HepG2 (cell line): ENCODE measurements at regions not wholly inside any gene's neighbourhood (a gene's known extent, or its start where the extent isn't known, plus 50 kb on each side); places are given as distances from the start of the nearest gene placed in this dataset.

Experiments
- ATAC-seq: fragments of 200-7000 bp; cut with Tn5 transposase; 3 replicates; pipeline ENCODE4 v1.9.1; 2020; ENCODE audit warnings: mild to moderate bottlenecking, moderate library complexity
- BruUV-seq: library from RNA; stranded (reverse); fragments of 400-500 nt; replicated peaks from 2 replicates; lab custom pipeline; 2021; lab: Mats Ljungman, UMichigan
- CTCF ChIA-PET: fragments of 300-600 bp; formaldehyde crosslinking; extraction: SDS; loops from one replicate; lab custom pipeline; 2021; ENCODE audit warnings: low total read pairs, inconsistent platforms, low intra/inter-chr PET ratio; lab: Yijun Ruan, JAX
- POLR2A ChIA-PET: fragments of 350-600 bp; sonication (Branson Sonifier 250); formaldehyde crosslinking; loops from one replicate; lab custom pipeline; 2020; ENCODE audit warnings: antibody characterized with exemption, inconsistent platforms; lab: Yijun Ruan, JAX
- DNase-seq: peaks from one replicate; pipeline ENCODE4 v3.0.0-alpha.2; 2015; ENCODE audit warnings: low spot score
- FAIRE-seq: peaks from 3 replicates; lab custom pipeline; 2011; peaks lifted over from hg19 to GRCh38; lab: Jason Lieb, UNC
- H2AFZ ChIP-seq: one replicate; pipeline ENCODE4 v1.6.1; 2011; ENCODE audit warnings: low read length, inconsistent platforms
- H3K27ac ChIP-seq: fragments of 300-600 bp; 3 replicates; pipeline ENCODE4 v1.8.0; 2011; ENCODE audit warnings: mixed run types, mild to moderate bottlenecking, mixed read lengths, low read length, inconsistent platforms; ENCODE audit not compliant: insufficient read depth; ENCODE audit errors: extremely low read length
- H3K27me3 ChIP-seq, 2 experiments: fragments of 200-600 bp in 1 of 2; 2 replicates in 1 of 2; 3 replicates in 1 of 2; pipeline versions ENCODE4 v1.6.0 to v1.8.0; 2011; ENCODE audit warnings: low read length in 2 of 2, mild to moderate bottlenecking in 2 of 2, moderate library complexity in 2 of 2, inconsistent platforms in 1 of 2; ENCODE audit not compliant: insufficient read depth in 2 of 2, control insufficient read depth in 1 of 2
- H3K36me3 ChIP-seq, 2 experiments: fragments of 200-600 bp in 1 of 2; replicated peaks in 1 of 2; 2 replicates in 1 of 2; 3 replicates in 1 of 2; pipeline versions ENCODE4 v1.5.1 to v1.8.0; 2011; ENCODE audit warnings: low read length in 2 of 2, inconsistent platforms in 1 of 2; ENCODE audit not compliant: insufficient read depth in 2 of 2, control insufficient read depth in 1 of 2
- H3K4me1 ChIP-seq: 2 replicates; pipeline ENCODE4 v1.5.1; 2012; ENCODE audit warnings: low read length, inconsistent platforms; ENCODE audit not compliant: insufficient read depth
- H3K4me2 ChIP-seq: 2 replicates; pipeline ENCODE4 v1.6.0; 2011; ENCODE audit warnings: low read depth, low read length, inconsistent platforms
- H3K4me3 ChIP-seq, 3 experiments: fragments of 200-600 bp in 1 of 3; sonication (generic), shearing (Covaris generic) in 1 of 3; replicated peaks in 1 of 3; 2 replicates each; pipeline ENCODE4 v1.5.1; 2011 to 2016; ENCODE audit warnings: low read length in 3 of 3, inconsistent platforms in 2 of 3, low read depth in 2 of 3, mild to moderate bottlenecking in 2 of 3, control low read depth in 1 of 3, mixed read lengths in 1 of 3; ENCODE audit not compliant: insufficient read depth in 1 of 3
- H3K79me2 ChIP-seq: one replicate; pipeline ENCODE4 v1.6.1; 2011; ENCODE audit warnings: low read length, inconsistent platforms; ENCODE audit not compliant: insufficient read depth
- H3K9ac ChIP-seq: 2 replicates; pipeline ENCODE4 v1.6.0; 2011; ENCODE audit warnings: mild to moderate bottlenecking, low read depth, low read length, inconsistent platforms; ENCODE audit not compliant: insufficient read depth
- H3K9me3 ChIP-seq: 2 replicates; pipeline ENCODE4 v1.5.1; 2012; ENCODE audit warnings: mild to moderate bottlenecking, low read length
- H4K20me1 ChIP-seq: 2 replicates; pipeline ENCODE4 v1.6.0; 2011; ENCODE audit warnings: inconsistent platforms, mild to moderate bottlenecking, low read length, moderate library complexity; ENCODE audit not compliant: insufficient read depth
- KAT7 ChIP-seq: IDR thresholded peaks from 2 replicates; pipeline ENCODE4 v1.6.1; 2018; ENCODE audit warnings: borderline replicate concordance, missing compliant biosample characterization
- MLLT10 ChIP-seq: sonication (generic); formaldehyde crosslinking; IDR thresholded peaks from 2 replicates; pipeline ENCODE4 v1.4.0; 2020; ENCODE audit warnings: missing genetic modification reagents
- SMC3 ChIP-seq: IDR thresholded peaks from 2 replicates; pipeline ENCODE4 v1.6.1; 2011; ENCODE audit warnings: low read length, improper control_type of control experiment
- TP53 ChIP-seq: sonication (generic); formaldehyde crosslinking; conservative IDR thresholded peaks from 2 replicates; pipeline ENCODE4 v1.4.0; 2020; ENCODE audit warnings: missing genetic modification reagents
- ZBTB1 ChIP-seq: sonication (generic); formaldehyde crosslinking; IDR thresholded peaks from 2 replicates; pipeline ENCODE4 v1.4.0; 2020; ENCODE audit warnings: missing genetic modification reagents, borderline replicate concordance
- ZNF350 ChIP-seq: sonication (generic); formaldehyde crosslinking; IDR thresholded peaks from 2 replicates; pipeline ENCODE4 v1.4.0; 2020; ENCODE audit warnings: mild to moderate bottlenecking, low read depth, missing genetic modification reagents, borderline replicate concordance
- ZNF564 ChIP-seq: sonication (generic); formaldehyde crosslinking; IDR thresholded peaks from 2 replicates; pipeline ENCODE4 v1.8.1; 2023; ENCODE audit warnings: mild to moderate bottlenecking, missing genetic modification reagents
- WGBS: methylation state at CpG from one replicate; pipeline ENCODE4 v1.1.6; 2017; ENCODE audit warnings: low lambda C conversion rate; 5-methylcytosine and 5-hydroxymethylcytosine counted together
- in situ Hi-C: cut with HindIII; loops from 2 replicates; pipeline ENCODE4 v1.10.0; 2017; ENCODE audit warnings: low pct_unique_long_range_greater_than_20kb; ENCODE audit not compliant: extremely low pct_ligation_motif_present
- intact Hi-C: fragments of 100-400 bp; cut with micrococcal nuclease; formaldehyde crosslinking; loops from one replicate; pipeline ENCODE4 v1.10.0; 2022; ENCODE audit not compliant: unreplicated experiment
- TF ChIP-seq, protein P1 (sequence below): IDR thresholded peaks from 2 replicates; pipeline ENCODE4 v1.6.1; 2016; ENCODE audit warnings: missing compliant biosample characterization, missing genetic modification reagents, borderline replicate concordance
- TF ChIP-seq, protein P2 (sequence below): sonication (generic); formaldehyde crosslinking; IDR thresholded peaks from 2 replicates; pipeline ENCODE4 v1.4.0; 2020; ENCODE audit warnings: mild to moderate bottlenecking, low read depth, missing genetic modification reagents
- TF ChIP-seq, protein P3 (sequence below): sonication (generic); formaldehyde crosslinking; IDR thresholded peaks from 2 replicates; pipeline ENCODE4 v1.5.0; 2020; ENCODE audit warnings: mild to moderate bottlenecking, missing genetic modification reagents, borderline replicate concordance
- TF ChIP-seq, protein P4 (sequence below): sonication (generic); formaldehyde crosslinking; IDR thresholded peaks from 2 replicates; pipeline ENCODE4 v1.5.1; 2020; ENCODE audit warnings: mild to moderate bottlenecking, missing genetic modification reagents

GRCh38 chr12:61282790-61283575, 977.2 kb upstream of the USP15 start:
- Histone ChIP-seq H3K4me2 (no peak overlapping the region), H3K4me3 (no peak overlapping the region), H3K79me2 (no peaks in the 10 kb centered on the region), H2AFZ (no peak overlapping the region), H3K36me3 (no peaks in the 10 kb centered on the region), H3K27ac (no peak overlapping the region), H3K27me3 (no peaks in the 10 kb centered on the region), H3K9me3 (peaks cover 77% of the 10 kb centered on the region), H4K20me1 (no peaks in the 10 kb centered on the region), H3K9ac (no peak overlapping the region), H3K4me1 (no peaks in the 10 kb centered on the region)
- 0% methylated on average over 3 of the region's 3 CpGs for WGBS
- ChIA-PET POLR2A (no interaction called here), CTCF (no interaction called here)
- in situ Hi-C loops: no loop called here
- intact Hi-C loops: no loop called here
- DNase-seq (no peak), FAIRE-seq (no peak), ATAC-seq (no peak)
- no TSS peak for BruUV-seq
- TF ChIP-seq, protein P1, sequence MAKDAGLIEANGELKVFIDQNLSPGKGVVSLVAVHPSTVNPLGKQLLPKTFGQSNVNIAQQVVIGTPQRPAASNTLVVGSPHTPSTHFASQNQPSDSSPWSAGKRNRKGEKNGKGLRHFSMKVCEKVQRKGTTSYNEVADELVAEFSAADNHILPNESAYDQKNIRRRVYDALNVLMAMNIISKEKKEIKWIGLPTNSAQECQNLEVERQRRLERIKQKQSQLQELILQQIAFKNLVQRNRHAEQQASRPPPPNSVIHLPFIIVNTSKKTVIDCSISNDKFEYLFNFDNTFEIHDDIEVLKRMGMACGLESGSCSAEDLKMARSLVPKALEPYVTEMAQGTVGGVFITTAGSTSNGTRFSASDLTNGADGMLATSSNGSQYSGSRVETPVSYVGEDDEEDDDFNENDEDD (CRISPR knock-in tag): no peak
- TF ChIP-seq, protein P2, sequence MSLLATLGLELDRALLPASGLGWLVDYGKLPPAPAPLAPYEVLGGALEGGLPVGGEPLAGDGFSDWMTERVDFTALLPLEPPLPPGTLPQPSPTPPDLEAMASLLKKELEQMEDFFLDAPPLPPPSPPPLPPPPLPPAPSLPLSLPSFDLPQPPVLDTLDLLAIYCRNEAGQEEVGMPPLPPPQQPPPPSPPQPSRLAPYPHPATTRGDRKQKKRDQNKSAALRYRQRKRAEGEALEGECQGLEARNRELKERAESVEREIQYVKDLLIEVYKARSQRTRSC (CRISPR knock-in tag): no peak
- TF ChIP-seq ZNF350 (CRISPR knock-in tag) (no peak), TP53 (CRISPR knock-in tag) (no peak), ZBTB1 (CRISPR knock-in tag) (no peak), SMC3 (no peak), MLLT10 (no peak), ZNF564 (no peak), KAT7 (CRISPR knock-in tag) (no peak)
- TF ChIP-seq, protein P3, sequence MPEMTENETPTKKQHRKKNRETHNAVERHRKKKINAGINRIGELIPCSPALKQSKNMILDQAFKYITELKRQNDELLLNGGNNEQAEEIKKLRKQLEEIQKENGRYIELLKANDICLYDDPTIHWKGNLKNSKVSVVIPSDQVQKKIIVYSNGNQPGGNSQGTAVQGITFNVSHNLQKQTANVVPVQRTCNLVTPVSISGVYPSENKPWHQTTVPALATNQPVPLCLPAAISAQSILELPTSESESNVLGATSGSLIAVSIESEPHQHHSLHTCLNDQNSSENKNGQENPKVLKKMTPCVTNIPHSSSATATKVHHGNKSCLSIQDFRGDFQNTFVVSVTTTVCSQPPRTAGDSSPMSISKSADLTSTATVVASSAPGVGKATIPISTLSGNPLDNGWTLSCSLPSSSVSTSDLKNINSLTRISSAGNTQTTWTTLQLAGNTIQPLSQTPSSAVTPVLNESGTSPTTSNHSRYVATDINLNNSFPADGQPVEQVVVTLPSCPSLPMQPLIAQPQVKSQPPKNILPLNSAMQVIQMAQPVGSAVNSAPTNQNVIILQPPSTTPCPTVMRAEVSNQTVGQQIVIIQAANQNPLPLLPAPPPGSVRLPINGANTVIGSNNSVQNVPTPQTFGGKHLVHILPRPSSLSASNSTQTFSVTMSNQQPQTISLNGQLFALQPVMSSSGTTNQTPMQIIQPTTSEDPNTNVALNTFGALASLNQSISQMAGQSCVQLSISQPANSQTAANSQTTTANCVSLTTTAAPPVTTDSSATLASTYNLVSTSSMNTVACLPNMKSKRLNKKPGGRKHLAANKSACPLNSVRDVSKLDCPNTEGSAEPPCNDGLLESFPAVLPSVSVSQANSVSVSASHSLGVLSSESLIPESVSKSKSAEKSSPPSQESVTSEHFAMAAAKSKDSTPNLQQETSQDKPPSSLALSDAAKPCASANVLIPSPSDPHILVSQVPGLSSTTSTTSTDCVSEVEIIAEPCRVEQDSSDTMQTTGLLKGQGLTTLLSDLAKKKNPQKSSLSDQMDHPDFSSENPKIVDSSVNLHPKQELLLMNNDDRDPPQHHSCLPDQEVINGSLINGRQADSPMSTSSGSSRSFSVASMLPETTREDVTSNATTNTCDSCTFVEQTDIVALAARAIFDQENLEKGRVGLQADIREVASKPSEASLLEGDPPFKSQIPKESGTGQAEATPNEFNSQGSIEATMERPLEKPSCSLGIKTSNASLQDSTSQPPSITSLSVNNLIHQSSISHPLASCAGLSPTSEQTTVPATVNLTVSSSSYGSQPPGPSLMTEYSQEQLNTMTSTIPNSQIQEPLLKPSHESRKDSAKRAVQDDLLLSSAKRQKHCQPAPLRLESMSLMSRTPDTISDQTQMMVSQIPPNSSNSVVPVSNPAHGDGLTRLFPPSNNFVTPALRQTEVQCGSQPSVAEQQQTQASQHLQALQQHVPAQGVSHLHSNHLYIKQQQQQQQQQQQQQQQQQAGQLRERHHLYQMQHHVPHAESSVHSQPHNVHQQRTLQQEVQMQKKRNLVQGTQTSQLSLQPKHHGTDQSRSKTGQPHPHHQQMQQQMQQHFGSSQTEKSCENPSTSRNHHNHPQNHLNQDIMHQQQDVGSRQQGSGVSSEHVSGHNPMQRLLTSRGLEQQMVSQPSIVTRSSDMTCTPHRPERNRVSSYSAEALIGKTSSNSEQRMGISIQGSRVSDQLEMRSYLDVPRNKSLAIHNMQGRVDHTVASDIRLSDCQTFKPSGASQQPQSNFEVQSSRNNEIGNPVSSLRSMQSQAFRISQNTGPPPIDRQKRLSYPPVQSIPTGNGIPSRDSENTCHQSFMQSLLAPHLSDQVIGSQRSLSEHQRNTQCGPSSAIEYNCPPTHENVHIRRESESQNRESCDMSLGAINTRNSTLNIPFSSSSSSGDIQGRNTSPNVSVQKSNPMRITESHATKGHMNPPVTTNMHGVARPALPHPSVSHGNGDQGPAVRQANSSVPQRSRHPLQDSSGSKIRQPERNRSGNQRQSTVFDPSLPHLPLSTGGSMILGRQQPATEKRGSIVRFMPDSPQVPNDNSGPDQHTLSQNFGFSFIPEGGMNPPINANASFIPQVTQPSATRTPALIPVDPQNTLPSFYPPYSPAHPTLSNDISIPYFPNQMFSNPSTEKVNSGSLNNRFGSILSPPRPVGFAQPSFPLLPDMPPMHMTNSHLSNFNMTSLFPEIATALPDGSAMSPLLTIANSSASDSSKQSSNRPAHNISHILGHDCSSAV (CRISPR knock-in tag): no peak
- TF ChIP-seq, protein P4, sequence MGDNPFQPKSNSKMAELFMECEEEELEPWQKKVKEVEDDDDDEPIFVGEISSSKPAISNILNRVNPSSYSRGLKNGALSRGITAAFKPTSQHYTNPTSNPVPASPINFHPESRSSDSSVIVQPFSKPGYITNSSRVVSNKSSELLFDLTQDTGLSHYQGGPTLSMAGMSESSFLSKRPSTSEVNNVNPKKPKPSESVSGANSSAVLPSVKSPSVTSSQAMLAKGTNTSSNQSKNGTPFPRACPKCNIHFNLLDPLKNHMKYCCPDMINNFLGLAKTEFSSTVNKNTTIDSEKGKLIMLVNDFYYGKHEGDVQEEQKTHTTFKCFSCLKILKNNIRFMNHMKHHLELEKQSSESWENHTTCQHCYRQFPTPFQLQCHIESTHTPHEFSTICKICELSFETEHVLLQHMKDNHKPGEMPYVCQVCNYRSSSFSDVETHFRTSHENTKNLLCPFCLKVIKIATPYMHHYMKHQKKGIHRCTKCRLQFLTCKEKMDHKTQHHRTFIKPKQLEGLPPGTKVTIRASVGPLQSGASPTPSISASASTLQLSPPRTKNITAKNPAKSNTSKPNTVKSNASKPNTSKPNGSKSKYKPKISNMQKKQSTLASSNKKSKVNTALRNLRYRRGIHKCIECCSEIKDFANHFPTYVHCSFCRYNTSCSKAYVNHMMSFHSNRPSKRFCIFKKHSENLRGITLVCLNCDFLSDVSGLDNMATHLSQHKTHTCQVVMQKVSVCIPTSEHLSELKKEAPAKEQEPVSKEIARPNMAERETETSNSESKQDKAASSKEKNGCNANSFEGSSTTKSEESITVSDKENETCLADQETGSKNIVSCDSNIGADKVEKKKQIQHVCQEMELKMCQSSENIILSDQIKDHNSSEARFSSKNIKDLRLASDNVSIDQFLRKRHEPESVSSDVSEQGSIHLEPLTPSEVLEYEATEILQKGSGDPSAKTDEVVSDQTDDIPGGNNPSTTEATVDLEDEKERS (CRISPR knock-in tag): no peak
